GM19438 (cell line): ENCODE measurements at regions not wholly inside any gene's neighbourhood (a gene's known extent, or its start where the extent isn't known, plus 50 kb on each side); places are given as distances from the start of the nearest gene placed in this dataset.

Experiments used
- ATAC-seq: cut with Tn5 transposase; IDR thresholded peaks from one replicate; pipeline ENCODE4 v1.9.1; 2021; ENCODE audit warnings: low read depth; ENCODE audit not compliant: unreplicated experiment

DNA sequence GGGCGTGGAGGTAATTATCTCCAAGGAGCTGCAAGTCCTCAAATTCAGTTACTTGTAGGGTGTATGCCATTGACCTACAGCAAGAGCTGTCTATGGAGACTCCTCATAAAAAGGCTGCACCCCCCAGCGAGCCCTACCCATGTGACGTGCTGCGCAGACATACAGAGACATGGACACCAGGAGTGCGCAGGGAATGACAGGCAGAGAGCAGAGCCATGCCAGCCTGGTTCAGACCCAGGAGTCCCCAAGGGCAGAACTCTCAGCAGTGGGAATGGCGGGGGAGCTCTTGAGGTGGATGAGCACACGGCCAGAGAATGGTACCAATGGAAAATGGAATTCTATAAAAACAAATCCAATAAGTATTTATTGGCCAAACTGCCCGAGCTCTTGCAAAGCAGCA lies 310.1 kb downstream of the MYCN start:
- ATAC-seq = no peak

DNA sequence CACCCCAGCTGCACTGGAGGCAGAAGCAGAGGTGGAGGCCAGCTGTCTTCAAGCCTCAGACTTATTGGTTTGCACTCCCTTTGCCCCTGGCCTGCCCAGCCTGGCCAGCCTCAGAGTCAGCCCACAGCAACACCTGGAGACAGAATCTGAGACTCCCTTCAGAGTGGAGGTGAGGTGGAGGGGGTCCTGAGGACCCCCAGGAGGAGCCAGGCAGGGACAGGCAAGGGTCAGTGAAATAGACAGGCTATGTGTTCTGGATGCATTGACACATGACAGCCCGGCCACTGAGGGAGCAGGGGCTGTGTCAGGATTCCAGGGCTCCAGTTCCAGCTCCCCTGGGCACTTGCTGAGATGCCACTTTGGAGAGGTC lies 309.7 kb downstream of the MYCN start:
- ATAC-seq = no peak

DNA sequence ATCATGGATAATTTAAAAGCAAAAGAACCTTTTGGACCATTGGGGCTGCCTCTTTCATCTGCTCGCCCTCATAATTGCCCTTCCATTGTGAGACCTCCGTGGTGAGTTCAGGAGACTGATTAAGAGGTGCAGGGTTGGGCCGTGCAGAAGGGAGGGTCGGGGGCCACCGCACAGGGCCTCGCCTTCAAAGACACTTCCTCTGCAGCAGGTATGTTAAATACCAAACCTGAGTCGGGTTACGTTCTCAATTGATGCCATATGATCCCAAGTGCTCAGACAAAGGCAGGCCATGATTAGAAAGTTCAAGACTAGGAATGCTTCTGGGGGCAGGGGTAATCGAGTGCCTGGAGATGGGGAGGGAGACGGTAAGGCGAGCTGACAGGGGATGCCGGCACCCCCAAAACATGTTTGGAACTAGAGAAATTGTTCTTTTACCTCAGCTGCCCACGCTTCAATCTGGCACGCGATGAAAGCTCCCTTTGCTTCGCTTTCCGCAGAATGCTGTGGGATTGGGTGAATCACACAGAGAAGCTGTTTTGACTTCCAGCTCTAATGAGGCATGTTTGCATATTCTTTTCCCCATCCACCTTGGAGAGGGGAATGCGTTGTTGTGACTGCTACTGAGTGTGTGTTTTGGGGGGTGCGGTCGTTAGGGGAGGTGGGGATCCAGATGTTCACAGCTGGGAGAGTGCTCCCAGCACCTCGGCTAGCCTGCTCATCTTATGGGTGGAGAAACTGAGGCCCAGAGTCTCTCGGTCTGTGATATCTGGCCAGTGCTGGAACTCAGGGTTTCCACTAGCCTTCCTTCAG lies 309.1 kb downstream of the MYCN start:
- no peak for ATAC-seq

DNA sequence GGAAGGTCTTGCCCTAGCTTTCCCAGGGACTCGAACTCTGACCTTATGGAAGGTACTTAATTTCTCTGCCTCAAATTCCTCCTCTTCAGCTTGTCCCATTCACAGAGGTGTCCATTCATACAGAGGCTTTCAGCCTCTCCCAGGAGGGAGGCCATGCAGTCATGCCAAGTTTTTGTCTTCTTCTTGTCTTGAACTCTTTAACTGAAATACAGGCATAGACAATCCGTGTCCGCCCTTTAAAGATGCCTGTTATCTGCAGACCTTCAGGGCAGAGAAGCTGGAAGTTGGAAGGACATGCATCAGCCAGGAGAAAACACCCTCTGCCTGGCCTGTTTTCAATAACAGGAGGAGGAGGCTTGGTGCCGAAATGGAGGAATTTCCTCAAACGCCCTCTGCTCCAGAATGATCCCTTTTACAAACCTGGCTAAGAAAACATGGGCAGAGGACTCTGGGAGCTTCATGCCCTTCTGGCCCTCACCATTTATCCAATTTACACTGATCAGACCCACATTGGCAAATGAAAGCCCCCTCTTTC lies 308.3 kb downstream of the MYCN start:
- no peak for ATAC-seq

DNA sequence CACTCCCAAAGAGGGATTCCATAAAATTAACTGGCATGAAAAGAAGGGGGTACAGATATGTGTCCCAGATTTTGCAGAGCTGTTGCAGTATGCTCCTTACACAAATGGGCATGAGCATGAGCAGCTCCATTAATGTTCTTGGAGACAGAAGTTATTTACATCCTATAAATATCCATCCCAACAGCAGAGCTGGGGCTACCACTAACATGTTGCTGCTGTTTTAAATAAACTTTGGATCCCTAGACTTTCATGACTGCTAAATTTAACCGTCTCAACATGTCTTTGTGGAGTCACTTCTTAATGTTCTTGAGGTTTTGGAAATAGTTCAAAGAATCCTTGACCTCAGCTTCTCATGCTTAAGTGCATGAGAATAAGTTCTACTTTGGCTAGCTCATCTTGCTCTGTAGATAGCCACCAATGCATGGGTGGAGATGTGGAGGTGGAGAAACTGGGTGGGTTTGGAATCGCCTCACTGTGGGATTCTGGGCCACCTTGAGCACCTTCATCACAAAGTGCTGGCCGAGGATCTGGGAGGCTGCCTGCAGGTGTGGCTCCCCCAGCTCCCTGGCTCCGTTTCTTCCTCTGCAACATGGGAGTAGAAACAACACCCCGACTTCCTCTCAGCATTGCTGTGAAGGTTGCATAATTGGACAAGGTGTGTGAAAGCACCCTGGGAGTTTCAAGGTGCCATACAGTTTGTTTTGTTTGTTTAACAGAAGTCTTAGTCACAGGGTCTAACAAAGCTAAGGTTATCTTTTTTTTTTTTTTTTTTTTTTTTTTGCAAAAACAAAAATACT lies 307.2 kb downstream of the MYCN start:
- ATAC-seq = no peak

DNA sequence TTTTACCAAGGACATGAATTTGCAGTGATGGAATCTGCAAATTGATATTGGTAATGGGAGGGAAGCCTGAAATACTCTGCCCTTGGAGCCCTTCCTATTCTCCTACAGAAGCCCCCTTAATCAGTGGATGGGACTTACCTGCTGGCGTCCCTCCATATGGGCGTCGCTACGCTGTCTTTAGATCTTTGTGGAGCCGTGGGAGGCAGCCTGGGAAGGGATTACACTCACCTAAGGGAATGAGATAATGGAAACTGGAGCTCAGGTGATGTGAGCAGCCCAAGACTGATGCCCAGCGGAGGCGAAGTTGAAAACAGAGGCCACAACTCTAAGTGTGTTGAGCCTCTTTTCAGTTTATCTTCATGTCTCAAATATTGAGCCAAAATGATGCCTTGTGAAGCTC lies 306.6 kb downstream of the MYCN start:
- ATAC-seq = no peak

DNA sequence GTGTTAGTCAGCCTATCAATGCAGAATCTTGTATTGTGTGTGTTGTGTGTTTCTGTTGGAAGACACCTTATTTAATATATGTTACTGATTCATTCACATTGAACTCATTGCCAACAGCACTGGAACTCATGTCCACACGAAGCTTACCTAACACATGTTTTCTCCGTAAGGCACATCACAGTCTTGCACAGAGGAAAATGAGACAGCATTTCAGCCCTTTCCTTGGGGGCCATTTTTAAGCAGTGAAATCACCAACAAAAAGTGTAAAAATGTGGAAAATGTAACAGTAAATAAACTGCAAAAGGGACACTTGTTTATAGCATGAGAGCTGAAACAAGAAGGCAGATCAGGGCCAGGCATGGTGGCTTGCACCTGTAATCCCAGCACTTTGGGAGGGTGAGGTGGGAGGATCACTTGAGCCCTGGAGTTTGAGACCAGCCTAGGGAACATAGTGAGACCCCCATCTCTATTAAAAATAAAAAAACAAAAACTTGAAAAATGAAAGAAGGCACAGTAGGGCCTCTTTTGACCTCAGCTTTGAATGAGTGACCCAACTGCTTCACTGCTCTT lies 306.0 kb downstream of the MYCN start:
- no peak for ATAC-seq

DNA sequence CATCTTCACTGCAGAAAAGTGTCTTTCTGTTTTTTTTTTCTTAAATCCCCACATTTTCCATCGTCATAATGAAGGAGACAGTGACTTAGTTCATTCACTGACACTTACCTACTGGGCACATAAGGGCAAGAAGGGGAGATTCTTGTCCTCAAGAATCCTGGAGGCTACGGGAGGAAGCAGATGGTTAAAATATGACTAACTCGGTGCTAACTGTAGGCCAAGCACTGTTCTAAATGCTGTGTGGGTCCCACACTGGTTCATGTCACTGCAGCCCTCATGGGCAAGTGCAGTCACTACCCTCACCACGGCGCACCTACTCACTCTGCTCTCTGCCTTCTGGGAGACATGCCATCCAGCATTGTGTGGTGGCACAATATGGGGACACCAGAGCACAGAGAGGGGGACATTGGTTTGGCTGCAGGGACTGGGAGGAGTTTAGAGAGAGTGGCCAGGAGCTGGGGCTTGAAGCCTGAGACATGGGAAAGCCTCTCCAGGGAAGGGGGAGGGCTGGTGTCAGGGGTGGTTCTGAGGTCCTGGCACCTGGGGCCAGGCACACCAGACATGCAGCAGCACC lies 305.2 kb downstream of the MYCN start:
- no peak for ATAC-seq

DNA sequence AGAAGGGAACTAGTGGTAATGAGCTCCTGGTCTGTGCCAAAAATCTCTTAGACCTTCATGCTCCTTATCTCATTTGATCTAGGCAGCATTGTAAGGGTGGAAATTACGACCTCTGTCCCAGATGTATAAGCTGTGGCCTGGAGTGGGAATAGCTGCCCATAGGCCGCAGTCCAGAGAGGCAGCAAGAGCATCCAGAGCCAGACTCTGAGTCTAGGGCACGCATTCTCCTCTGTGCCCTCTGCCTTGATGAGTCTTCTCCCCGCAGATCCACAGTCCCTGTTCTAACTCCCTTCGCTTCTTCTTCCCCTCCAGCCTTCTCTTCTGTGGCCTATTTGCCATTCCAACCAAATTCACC lies 304.6 kb downstream of the MYCN start:
- no peak for ATAC-seq

DNA sequence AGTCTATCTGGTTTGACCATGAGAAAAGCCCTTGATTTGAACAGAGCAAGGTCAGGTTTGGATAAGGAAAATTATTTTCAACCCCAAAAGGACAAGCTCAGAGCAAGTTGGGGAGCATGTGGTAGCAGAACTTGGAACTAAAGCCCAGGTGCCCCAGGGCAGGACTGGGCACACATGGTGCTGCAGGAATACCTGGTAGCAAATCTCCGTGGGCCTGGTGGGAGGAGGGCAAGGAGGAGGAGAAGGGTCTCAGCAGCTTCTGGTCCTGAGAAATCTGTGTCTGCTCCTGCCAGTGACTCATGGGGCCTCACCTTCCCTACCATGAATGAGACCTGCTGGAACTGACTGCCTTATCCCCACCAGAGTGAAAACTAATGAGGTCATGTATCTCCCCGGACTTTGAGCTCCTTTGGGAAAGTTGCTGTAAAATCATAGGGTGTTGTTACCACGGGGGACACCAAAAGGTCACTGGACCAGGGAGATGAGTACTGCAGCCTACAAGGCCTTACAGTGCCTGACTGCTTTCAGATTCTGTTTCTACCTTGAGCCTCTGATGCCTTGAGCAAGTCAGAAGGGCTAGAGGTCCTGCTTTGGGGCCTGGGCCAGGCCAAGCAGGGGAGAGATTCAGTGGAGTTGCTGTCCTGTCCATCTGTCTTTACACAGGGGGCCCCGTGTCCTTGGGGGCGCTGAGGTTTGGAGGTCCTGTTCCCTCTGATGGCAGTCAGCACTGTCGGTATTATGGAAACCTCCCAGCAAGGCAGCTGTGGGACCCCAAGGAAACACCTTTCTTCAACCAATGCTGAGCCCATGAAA lies 304.0 kb downstream of the MYCN start:
- no peak for ATAC-seq

DNA sequence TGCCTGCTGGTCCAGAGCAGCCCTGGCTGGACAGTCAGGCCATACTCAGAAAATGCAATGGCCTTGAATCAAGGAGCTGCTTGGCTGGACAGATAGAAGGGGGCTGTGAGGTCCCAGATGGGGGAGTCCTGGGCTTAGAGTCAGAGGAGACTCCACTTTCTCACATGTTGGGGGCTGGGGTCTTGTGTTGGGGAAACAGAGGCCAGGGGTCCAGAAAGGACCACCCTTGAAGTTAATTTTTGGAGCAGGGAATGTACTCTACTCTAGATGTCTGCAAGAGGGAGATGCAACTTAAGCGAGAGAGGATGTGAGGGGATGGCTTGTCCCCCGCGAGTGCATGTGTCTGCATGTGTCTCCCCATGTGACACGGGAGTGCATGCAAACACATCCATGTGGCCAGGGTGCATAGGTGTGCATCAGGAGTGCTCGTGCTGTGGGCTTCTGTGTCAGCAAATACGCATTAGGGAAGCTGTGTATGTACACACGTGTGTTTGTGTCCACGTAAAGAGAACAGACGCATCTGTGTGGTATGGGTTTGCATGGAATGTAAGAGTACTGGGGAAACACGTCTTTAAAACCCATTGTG lies 303.2 kb downstream of the MYCN start:
- ATAC-seq = no peak

DNA sequence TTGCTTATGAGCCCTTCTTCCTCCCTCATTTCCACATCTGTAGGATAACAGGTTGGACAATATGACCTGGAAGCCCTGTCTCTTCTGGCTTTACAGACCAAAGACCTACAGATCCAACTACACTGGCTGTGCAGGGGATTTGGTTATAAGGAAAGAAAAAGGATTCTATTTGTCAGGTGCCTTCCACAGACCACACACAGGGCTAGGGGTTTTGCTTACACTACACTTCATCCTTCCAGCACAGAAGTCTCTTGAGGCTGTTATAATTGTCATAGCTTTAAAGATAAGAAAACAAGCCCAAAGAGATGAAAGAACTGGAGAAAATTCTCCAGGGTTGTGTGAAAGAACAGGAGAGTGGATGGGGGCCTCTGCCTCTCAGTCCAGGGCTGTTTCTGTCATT lies 302.6 kb downstream of the MYCN start:
- ATAC-seq = no peak

DNA sequence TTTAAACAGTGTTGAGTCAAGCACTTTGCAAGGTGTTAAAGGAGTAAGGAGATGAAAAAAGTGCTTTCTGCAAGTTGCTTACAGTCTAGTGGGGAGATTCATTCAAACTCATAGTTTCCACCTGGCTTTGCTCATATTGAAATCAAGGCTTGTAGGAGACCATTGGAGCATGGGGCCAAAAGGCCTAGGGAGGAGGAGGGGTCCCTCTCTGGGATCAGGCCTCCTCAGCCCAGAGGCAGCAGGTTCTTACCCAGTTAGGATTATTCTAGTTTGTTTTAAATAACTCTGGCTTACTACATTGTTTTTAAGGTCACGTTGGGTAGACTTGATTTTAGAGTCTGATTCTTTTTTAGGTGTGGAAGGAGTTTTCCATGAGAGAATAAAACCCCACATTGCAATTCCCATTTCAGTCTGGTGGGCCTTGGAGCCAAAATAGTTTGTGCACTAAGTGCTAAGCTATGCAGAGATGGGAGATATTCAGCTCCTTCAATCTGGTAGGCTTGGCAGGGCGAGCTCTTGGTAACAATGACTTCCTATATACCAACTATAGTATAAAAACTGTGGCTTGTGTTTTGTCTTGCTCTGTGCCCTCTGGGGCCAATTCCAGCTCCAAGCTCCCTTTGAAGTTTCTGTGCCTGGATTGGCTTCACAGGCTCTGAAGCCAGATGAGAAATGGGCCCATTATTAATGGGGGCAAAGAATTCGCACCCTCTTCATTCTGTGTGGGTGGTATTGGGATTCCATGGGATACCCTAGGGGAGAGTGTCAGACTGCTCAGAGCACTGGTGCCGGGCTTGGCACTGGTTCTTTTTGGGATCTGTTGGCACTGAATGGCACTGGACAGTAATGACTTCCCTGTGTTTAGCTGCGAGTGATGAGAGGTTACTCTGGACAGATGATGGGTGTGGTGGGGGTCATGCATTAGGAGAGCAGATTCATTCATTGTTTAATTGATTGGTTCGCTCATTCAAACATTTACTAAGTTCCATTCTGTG lies 301.1 kb downstream of the MYCN start:
- no peak for ATAC-seq

DNA sequence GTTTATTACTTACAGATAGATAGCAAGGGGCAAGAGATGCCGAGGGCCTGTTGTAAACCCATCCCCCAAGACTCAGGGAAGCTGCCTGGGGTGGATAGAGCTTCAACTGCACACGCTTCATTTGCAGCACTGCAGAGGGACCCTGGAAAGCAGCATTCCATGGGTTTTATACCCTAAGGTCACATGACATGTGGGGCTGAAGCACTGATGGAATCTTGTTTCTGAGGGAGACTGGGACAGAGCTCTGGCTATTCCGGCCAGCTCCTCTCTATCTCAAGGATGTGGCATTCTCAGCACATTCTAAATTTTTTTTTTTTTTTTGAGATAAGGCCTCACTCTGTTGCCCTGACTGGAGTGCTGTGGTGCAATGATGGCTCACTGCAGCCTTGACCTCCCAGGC lies 300.1 kb downstream of the MYCN start:
- no peak for ATAC-seq

DNA sequence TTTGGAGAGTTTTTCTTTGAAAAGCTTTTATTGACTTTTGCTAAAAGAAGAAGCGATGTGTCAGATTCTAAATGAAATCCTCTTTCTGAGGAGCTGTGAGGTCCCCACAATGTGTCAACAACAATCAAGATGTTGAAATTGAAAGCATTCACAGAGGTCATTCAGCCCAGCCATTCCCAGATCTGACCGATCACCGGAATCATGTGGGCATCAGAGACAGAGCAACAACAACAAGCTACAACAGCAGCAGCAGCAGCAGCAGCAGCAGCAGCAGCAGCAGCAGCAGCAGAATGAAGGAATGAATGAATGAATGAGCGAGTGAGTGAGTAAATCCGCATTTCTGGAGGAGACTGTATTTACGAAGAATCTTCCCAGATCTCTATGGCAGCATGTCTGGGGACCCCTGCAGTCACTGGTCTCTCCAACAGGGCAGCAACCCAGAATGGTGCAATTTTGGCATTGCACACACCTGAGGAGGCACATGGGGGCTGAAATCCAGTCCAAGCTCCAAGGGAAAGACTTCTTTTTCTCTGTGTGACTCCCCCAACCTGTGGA lies 299.0 kb downstream of the MYCN start:
- ATAC-seq = no peak

DNA sequence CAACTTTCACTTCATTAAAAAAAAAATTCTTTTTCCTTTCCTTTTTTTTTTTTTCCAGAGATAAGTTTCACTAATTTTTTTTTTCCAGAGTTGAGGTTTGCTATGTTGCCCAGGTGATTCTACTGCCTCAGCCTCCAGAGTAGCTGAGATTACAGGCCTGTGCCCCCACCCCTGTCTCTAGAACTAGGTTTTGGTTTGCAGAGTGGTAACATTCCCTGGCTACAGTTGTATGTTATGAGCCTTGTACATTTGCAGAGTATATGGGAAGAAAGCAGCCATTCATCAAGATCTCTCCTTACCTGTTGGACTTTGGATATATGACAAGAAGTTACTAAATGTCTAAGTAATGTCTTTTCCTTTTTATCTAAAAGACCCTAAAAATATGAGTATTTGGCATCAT lies 298.4 kb downstream of the MYCN start:
- no peak for ATAC-seq

DNA sequence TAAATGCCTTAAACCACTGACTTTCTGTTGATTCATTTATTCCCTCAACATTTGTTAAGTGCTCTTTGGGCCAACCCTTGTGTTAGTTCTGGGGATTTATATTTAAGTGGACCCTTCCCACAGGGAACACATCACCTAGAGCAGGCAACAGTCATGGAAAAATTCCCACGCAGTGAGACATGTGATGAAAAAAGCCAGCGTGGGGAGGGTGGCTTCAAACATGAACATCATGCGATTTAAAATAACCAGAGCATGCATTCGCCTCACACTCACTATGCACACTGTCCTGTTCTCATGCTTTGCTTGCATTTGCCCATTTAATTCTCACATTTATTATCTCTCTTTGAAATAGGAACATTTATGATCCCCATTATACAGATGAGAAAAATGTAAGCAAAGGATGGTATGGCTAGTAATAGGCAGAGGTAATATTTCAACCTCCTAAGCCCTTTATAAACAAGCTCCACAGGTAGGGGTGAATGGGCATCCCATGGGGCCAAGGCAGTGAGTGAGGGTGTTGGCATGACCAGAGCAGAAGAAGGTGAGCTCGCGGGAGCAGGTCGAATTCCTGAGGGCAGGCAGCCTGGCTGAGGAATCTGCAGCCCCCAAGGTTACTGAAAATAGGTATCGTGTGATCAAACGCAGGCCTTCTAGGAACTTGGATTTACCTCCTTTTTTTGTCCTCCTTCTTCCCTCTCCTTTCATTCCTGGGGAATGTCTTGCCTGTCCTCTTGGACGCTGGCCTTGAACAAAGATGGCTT lies 297.8 kb downstream of the MYCN start:
- ATAC-seq = no peak

DNA sequence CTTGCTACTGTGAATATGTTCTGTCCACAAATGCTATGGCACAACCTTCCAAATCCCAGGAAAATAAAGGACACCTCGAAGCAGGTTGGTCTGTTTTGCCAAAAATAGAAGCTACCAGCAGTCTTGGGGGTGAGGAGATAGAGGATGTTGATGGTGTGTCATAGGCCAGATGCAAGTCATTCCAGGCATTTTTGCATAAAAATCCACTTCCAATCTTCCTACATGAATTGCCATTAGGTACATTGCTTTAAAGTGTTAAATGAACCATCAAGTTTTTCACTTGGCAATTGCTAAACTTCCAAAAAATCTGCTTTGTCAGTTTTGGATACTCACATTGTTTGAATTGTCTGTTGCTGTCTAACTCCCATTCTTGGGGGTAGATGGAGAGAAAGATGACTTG lies 295.4 kb downstream of the MYCN start:
- no peak for ATAC-seq
